ENCODE measurements at regions not wholly inside any gene's neighbourhood (a gene's known extent, or its start where the extent isn't known, plus 50 kb on each side); places are given as distances from the start of the nearest gene placed in this dataset.

DNA sequence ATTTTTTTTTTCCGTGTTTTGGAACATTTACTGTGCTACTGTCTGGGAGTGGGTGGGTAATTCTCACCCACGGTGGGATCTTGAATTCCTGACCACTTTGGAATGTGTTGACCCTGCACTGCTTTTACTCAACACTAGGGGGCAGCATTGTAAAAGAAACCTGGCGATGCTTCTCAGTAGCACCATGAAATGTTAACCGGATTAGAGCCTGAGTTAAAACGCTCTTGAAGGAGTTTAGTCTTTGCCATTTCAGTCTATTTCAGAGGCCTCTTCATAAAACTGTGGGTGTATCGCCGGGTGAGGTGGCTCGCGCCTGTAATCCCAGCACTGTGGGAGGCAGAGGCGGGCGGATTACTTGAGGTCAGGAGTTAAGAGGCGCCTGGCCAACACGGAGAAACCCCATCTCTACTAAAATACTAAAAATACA lies 79.0 kb upstream of the PRNP start:
- no peak overlapping the region for H3K27ac Mint-ChIP-seq
- no peaks in the 10 kb centered on the region for H3K9me3 Mint-ChIP-seq
- H3K4me3 Mint-ChIP-seq, result no peak overlapping the region
- H3K27me3 Mint-ChIP-seq, result peaks cover 14% of the 10 kb centered on the region
- DNase-seq (peak; percentile 56 to 61), ATAC-seq (peak; percentile 79)
- peaks cover 8% of the 10 kb centered on the region for H3K4me1 Mint-ChIP-seq

DNA sequence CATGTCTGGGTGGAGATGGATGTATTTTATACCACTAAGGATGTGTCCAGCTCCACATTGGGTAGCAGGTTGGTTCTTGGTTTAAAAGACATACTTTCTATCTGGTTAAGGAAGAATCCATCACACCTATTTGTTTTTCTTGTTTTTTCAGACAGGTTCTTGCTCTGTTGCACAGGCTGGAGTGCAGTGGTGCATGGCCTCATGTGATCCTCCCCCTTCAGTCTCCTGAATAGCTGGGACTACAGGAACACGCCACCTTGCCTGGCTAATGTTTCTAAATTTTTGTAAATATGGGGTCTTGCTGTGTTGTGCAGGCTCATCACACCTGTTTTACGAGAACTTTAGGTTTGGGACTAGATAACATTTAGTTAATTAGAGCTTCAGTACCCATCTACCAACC lies 80.2 kb upstream of the PRNP start:
- DNase-seq (no peak), ATAC-seq (no peak)
- no peak overlapping the region for H3K27ac Mint-ChIP-seq
- H3K9me3 Mint-ChIP-seq, result no peaks in the 10 kb centered on the region
- peaks cover 8% of the 10 kb centered on the region for H3K4me1 Mint-ChIP-seq
- H3K4me3 Mint-ChIP-seq, result no peak overlapping the region
- H3K27me3 Mint-ChIP-seq, result peaks cover 24% of the 10 kb centered on the region

DNA sequence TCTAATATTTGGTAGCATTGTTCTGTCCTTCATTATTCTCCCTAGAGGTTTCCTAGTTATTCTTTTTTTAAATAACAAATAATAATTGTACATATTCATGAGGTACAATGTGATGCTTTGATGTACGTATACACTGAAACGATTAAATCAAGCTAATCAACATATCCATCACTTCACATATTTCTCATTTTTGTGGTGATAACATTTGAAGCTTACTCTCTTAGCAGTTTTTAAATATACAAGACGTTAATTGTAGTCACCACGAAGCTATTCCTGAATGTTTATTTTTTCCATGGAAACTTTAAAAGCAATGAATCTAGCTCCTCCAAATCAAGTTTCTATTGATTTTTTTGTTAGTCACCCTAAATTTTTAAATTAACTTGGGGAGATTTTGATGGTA lies 81.1 kb upstream of the PRNP start:
- H3K4me1 Mint-ChIP-seq, result peaks cover 8% of the 10 kb centered on the region
- no peaks in the 10 kb centered on the region for H3K9me3 Mint-ChIP-seq
- no peak for ATAC-seq
- DNase-seq, result no peak
- no peak overlapping the region for H3K27ac Mint-ChIP-seq
- no peak overlapping the region for H3K4me3 Mint-ChIP-seq
- H3K27me3 Mint-ChIP-seq, result peaks cover 32% of the 10 kb centered on the region

DNA sequence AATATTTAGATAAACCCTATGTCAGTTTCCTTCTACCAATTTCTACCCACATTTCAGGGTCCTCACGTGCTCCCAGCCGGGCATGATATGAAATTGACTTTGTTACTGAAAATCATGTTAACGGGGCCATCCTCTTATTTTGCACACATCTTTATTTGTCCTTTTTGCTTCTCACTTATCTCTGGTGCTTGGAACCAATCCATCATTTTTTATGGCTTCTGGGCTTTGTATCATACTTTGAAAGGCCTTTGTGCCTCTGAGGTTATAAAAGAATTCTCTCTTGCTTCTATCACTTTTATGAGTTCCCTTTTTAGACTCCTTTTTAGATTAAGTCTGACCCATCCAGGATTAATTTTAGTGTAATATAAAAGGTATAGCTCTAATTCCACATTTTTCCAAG lies 81.7 kb upstream of the PRNP start:
- Mint-ChIP-seq H3K9me3 (no peaks in the 10 kb centered on the region), H3K27ac (no peak overlapping the region), H3K27me3 (peaks cover 34% of the 10 kb centered on the region), H3K4me1 (peaks cover 8% of the 10 kb centered on the region), H3K4me3 (no peak overlapping the region)
- DNase-seq (no peak), ATAC-seq (no peak)

DNA sequence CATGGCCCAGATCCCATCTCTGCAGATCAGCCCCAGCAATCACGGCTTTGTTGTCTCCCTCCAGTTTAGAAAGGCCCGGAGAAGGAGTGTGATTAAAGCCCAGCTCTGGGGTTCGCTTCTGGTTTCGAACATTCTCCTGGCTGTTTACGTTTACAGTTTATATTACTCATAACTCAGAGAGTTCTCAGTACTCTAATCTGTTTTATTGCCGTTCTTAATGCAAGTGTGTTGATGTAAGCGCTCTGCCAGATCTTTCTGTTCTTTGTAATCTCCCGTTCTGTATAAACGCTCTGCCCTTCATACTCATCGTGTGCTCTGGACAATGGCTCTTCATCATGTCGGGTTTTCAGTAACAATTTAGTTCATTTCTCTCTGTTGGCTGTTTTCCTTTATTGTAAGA lies 82.5 kb upstream of the PRNP start:
- Mint-ChIP-seq H3K27me3 (peaks cover 40% of the 10 kb centered on the region), H3K27ac (no peak overlapping the region)

DNA sequence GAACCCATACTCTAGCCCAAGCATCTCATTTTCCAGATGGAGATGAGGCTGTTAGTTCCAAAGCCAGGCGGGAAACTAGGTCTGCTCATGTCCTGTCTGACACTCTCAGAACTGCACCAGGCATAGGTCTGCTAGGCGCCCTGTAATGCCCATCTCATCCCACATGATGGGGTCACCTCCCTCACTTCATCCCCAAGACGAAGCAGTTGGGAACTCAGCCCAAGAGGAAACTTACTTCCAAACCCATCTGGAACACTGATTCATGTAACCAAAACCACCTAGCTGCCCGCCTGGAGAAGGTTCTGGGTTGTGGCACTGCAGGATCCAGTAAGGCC lies 84.0 kb upstream of the PRNP start:
- DNase-seq (no peak), ATAC-seq (no peak)
- Mint-ChIP-seq H3K4me3 (no peak overlapping the region), H3K9me3 (no peaks in the 10 kb centered on the region), H3K27ac (no peak overlapping the region), H3K27me3 (peaks cover 48% of the 10 kb centered on the region), H3K4me1 (peaks cover 4% of the 10 kb centered on the region)

More for the DNA sequence above, 82.5 kb upstream of the PRNP start:
- no peak for DNase-seq
- ATAC-seq, result no peak
- no peaks in the 10 kb centered on the region for H3K9me3 Mint-ChIP-seq
- no peak overlapping the region for H3K4me3 Mint-ChIP-seq
- H3K4me1 Mint-ChIP-seq, result peaks cover 8% of the 10 kb centered on the region

DNA sequence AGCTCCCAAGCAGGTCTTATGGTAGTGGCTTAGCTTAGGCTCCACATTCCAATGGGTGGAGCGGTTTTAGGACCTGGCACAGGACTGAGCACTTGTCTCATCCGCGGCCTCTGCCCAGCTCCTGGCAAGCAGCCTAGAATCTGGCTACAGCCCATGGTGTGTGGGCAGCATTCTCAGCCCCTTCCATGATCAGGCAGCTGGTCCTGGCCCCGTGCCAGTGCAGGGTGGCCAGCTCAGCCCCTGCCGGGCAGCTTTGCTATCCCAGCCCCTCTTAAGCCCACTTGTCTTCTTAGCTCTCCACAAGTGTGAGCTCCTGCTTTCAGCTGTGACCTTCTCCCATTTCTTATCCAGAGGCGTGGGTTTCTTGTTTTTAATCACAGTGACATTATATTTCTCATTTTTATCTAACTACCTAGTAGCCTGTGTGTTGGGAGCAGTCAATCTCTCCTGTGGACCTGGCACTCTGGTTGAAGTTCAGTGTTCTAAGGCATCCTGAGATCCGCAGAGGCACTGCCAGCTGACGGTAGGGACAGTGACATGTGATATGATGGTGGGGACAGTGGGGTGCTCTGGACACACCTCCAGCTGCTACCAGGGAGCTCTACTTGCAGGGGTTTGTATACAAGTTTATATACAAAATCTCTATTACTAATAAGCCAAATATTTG lies 84.5 kb upstream of the PRNP start:
- Mint-ChIP-seq H3K27me3 (peaks cover 43% of the 10 kb centered on the region), H3K4me1 (no peaks in the 10 kb centered on the region)

DNA sequence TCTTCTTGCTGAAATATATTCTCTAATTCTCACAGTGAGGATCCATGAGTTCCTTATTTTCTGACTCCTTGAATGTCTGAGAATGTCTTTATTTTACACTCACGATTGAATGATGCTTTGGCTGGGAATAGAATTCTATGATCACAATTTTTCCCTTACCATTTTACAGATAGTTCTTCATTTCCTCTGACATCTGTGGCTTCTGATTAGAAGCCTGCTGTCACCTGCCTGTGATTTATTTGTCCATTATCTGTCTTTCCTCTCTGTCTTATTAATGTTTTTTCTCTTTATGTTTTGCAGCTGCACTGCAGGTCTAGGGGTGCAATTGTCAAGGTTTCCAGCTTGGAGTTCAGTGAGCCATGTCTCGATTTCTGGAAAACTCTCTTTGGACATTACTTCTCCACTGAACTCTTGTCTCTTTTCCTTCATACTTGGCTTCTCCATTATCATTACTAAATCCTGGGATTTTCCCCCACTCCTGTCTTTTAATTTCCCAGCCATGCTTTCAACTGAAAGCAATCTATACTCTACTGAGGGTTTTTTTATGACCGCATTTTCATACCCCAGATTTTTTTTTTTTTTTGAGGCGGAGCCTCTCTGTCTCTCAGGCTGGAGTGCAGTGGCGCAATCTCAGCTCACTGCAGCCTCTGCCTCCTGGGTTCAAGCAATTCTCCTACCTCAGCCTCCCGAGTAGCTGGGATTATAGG lies 85.8 kb upstream of the PRNP start:
- Mint-ChIP-seq H3K27ac (no peak overlapping the region), H3K4me3 (no peak overlapping the region), H3K9me3 (no peaks in the 10 kb centered on the region), H3K27me3 (peaks cover 43% of the 10 kb centered on the region), H3K4me1 (no peaks in the 10 kb centered on the region)
- DNase-seq (no peak), ATAC-seq (no peak)

More for the DNA sequence above, 84.5 kb upstream of the PRNP start:
- H3K4me3 Mint-ChIP-seq, result no peak overlapping the region
- no peak for ATAC-seq
- DNase-seq, result no peak
- H3K9me3 Mint-ChIP-seq, result no peaks in the 10 kb centered on the region
- H3K27ac Mint-ChIP-seq, result peak overlapping the region in 1 of 2 donors; percentile 35

DNA sequence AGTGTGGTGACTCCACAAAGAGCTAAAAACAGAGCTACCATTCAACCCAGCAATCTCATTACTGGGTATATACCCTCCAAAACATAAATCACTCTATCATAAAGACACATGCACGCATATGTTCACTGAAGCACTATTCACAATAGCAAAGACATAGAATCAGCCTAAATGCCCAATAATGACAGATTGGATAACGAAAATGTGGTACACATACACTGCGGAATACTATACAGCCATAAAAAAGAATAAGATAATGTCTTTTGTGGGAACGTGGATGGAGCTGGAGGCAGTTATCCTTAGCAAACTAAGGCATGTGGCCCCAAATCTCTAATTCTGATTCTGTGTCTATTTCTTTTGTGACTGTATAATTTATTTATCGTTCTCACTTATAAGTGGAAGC lies 89.0 kb upstream of the PRNP start:
- no peak overlapping the region for H3K27ac Mint-ChIP-seq
- ATAC-seq, result no peak
- H3K4me3 Mint-ChIP-seq, result no peak overlapping the region
- no peak for DNase-seq
- peaks cover 43% of the 10 kb centered on the region for H3K27me3 Mint-ChIP-seq
- H3K4me1 Mint-ChIP-seq, result peaks cover 8% of the 10 kb centered on the region
- no peaks in the 10 kb centered on the region for H3K9me3 Mint-ChIP-seq

DNA sequence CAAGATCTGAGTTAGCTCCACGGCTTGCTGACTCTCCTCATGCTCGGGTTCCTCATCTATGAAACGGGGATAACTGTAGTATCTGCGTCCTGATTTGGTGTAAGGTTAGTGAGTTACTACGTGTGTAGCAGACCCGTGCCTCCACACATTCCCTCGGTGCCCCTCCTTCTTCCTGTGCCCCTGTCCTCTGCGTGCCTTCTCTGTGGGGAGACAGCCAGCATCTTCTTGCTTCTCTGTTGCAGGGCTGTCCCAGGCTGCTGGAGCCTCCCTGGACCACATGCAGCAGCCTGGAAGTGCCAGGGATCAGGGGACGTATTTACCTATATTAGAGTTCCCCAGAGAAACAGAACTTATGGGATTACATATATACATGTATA lies 93.1 kb upstream of the PRNP start:
- no peak for DNase-seq
- no peak for ATAC-seq
- Mint-ChIP-seq H3K27ac (peak overlapping the region in 1 of 2 donors; percentile 30), H3K4me1 (peaks cover 13% of the 10 kb centered on the region), H3K9me3 (no peaks in the 10 kb centered on the region), H3K4me3 (peak overlapping the region; percentile 43 to 64), H3K27me3 (peaks cover 12% of the 10 kb centered on the region)

DNA sequence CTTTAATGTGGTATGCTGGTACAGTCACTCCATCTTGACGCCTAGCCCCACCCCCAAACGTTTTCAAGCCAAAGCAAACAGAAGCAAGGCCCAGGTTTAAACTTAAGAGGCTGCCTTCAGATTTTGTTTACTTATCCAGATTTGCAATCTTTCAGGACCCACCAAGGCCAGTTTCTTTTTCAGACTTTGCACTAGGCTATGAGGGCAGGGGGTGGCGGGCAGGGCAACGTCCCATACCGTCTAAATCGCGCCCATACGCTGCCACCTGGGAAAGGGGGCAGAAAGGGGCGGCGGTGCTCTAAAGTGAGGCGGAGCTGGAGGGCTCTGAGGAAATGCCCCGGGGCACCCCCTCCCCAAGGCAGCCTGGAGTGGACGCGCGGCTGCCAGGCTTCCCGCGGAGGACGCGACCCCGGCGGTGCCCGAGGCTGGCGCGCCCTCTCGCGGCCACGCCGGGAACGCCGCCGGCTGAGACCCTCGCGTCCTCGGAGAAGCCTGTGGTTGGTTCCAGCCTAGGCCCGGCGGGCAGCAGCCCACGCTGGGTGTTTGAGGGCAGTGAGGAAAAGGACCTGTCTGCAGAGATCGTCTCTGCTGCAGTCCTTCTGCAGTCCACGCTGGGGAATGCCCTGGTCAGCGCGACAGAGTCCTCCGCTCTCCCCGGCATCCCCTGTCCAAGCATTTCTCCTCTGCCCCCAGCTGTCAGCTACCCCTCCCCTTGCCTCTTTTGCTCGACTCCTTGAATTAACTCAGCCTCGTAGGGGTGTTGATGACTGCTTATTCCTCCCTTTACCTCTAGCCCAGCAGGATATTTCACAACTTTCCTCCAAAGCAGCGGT lies 93.7 kb upstream of the PRNP start:
- peaks cover 13% of the 10 kb centered on the region for H3K4me1 Mint-ChIP-seq
- H3K4me3 Mint-ChIP-seq, result peak overlapping the region; percentile 43 to 70
- peak; percentile 92 for ATAC-seq
- peaks cover 7% of the 10 kb centered on the region for H3K27me3 Mint-ChIP-seq
- peak overlapping the region; percentile 69 to 82 for H3K27ac Mint-ChIP-seq
- no peaks in the 10 kb centered on the region for H3K9me3 Mint-ChIP-seq
- DNase-seq, result peak; percentile 69 to 76

DNA sequence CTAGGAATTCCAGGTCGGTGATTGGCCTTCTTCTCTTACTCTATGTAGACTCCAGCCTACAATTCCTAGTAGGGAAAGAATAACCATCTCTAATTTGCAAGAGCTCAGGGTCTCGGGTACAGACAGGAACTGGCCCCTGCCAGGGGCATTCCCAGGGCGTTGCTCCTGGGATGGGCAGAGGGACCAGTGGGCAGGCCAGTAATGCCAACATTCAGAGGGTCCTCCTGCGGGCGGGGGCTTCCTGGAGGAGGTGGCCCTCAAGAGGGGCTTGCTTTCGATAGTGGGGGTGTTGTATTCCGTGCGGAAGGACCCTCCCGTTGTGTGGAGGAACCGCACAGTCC lies 94.3 kb upstream of the PRNP start:
- no peak for ATAC-seq
- H3K27me3 Mint-ChIP-seq, result peaks cover 7% of the 10 kb centered on the region
- no peak for DNase-seq
- H3K4me1 Mint-ChIP-seq, result peaks cover 13% of the 10 kb centered on the region
- H3K27ac Mint-ChIP-seq, result peak overlapping the region in 1 of 2 donors; percentile 69
- H3K4me3 Mint-ChIP-seq, result peak overlapping the region; percentile 32 to 70
- no peaks in the 10 kb centered on the region for H3K9me3 Mint-ChIP-seq

DNA sequence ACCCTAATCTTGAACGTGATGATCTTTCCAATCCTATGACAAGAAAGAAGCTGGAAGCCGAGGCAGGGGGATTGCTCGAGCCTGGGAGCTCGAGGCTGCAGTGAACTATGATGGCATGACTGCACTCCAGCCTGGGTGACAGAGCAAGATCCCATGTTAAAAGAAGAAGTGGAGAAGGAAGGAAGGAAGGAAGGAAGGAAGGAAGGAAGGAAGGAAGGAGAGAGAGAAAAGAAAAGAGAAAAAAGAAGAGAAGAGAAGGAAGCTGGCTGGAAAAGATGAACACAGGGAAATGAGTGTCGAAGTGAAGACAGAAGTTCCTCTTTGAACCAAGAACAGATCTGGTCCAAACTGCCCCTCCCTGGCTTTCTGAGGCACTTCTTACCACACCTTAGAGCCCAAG lies 100.5 kb upstream of the PRNP start:
- peaks cover 29% of the 10 kb centered on the region for H3K27me3 Mint-ChIP-seq
- ATAC-seq, result no peak
- no peak overlapping the region for H3K4me3 Mint-ChIP-seq
- no peaks in the 10 kb centered on the region for H3K9me3 Mint-ChIP-seq
- no peak for DNase-seq
- peak overlapping the region; percentile 83 to 84 for H3K27ac Mint-ChIP-seq
- no peaks in the 10 kb centered on the region for H3K4me1 Mint-ChIP-seq

DNA sequence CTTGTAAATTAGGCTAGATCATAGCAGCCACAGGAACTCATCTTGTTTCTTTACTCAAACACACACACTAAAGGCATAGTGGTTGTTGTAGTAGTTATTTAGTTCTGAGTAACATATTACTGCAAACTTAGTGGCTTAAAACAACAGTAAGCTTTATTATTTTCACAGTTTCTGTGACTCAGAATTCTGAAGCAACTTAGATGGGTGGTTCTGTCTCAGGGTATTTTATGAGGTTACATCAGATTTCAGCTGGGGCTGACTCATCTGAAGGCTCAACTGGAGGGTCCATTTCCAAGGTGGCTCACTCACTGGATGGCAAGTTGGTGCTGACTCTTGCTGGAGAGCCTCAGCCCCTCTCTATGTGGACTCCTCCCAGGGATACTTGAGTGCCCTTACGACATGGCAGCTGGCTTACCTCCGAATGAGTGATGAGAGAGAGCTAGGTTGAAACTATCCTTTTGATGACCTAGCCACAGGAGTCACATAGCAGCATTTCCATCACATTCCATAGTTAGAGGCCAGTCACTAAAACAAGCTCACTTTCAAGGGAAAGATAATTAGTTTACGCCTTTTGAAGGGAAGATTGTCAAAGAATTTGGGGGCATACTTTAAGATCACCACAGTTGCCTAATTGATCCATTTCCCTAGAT lies 101.0 kb upstream of the PRNP start:
- ATAC-seq (peak; percentile 91), DNase-seq (peak; percentile 23 to 42)

DNA sequence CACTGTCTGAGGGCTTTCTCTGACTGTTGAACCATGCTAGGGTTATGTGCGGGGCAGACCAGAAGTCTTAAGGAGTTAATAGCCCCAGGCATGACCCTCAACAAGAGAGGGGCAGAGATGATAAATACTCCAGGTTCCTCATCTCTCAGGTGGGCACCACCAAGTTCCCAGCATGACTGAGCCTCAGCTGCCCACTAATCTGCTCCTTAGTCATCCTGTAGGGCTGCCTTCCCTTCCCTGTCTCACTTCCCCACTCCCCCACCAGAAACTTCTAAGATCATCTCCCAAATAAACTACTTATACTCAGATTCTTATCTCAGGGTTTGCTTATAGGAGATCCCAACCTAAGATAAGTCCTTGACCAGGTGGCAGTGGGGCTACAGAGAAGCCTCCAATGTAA lies 101.7 kb upstream of the PRNP start:
- no peak for DNase-seq

More for the DNA sequence above, 101.0 kb upstream of the PRNP start:
- Mint-ChIP-seq H3K4me1 (no peaks in the 10 kb centered on the region), H3K9me3 (no peaks in the 10 kb centered on the region), H3K27ac (peak overlapping the region; percentile 83 to 84), H3K4me3 (no peak overlapping the region), H3K27me3 (peaks cover 29% of the 10 kb centered on the region)

DNA sequence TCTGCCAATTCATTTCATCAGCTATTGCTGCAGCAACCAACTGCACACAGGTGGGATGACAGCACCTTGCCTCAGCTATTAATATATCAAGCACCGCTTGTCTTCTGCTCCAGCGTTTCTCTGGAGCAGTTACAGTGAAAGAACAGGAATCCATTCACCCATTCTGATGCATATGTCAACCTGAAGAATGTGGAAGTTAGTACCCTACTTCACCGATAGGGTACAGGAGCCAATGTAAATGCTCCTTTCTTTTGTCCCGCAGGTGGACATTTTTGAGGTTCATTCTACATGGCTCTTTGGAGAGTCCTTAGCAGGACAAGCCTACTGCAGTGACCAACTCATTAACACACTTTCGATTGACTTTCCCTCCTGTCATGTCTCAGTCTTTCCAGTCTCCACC lies 104.4 kb upstream of the PRNP start:
- no peak for DNase-seq
- Mint-ChIP-seq H3K27ac (no peak overlapping the region), H3K9me3 (no peaks in the 10 kb centered on the region), H3K27me3 (peaks cover 47% of the 10 kb centered on the region), H3K4me1 (no peaks in the 10 kb centered on the region), H3K4me3 (no peak overlapping the region)
- no peak for ATAC-seq

More for the DNA sequence above, 101.7 kb upstream of the PRNP start:
- ATAC-seq, result peak; percentile 13
- Mint-ChIP-seq H3K4me3 (no peak overlapping the region), H3K4me1 (no peaks in the 10 kb centered on the region), H3K27me3 (peaks cover 29% of the 10 kb centered on the region), H3K9me3 (no peaks in the 10 kb centered on the region), H3K27ac (peak overlapping the region; percentile 55 to 72)

All from stimulated activated naive CD8-positive, alpha-beta T cell treated with anti-CD3 and anti-CD28 coated beads, Interleukin-15, amount 100 ng/mL, for 72 hours (primary cell).